HG03103 (cell line): ENCODE measurements at regions not wholly inside any gene's neighbourhood (a gene's known extent, or its start where the extent isn't known, plus 50 kb on each side); places are given as distances from the start of the nearest gene placed in this dataset.

Source experiments
- ATAC-seq: cut with Tn5 transposase; IDR thresholded peaks from one replicate; pipeline ENCODE4 v1.9.1; 2021; ENCODE audit warnings: low read depth; ENCODE audit not compliant: unreplicated experiment

DNA sequence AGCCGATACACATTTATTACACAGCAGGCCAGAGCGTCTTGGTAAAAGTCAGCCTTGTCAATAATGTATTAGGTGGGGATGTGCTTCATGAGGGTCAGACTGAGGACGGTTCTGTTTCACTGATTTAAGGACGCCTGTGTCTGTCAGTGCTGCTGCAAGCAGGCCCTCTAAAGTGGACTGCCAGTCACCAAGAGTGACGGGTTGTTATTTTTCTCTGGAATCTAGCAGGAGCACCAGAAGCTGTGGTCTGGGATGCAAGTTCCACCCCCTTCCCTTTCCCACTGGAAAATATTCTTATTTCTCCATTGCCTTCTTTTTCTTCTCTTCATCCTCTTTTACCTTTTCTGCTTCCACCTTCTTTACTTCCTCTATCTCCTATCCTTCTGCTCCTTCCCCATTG is 191.2 kb upstream of the NCAM1 start:
- ATAC-seq, result no peak

DNA sequence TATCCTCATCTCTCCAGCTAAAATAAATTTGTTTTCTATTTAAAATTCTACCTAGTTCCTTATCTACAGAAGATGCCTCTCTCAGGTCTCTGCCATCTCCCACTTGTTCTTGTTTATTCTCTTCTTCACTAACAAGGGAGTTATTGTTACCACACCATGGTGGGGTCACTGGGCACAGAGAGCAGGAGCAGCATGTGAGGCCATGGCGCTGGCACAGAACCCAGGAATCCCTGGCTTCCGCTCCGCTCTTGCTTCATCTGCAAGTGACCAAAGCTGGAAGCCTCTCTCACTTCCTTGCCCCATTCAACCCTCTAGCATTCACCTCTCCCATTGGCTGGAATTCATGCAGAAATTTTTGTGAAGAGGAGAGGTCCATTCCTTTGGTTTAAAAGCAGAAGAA is 190.7 kb upstream of the NCAM1 start:
- no peak for ATAC-seq

DNA sequence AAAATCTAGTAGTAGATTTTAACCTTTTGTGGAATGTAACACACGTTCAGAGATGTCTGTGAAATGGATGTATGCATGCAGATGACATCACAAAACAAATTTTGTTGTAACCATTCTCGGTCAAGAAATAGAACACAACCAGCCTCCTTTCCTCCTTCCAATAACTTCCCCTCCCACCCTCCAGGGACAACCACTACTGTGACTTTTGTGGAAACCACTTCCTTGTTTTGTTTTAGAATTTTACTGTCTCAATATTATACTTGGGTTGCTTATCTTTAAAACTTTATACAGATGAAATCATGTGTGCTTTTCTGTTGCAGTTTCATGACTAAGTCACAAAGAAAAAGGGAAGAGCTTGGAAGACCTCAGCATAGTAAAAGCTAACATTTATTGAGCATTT is 189.4 kb upstream of the NCAM1 start:
- ATAC-seq, result no peak

DNA sequence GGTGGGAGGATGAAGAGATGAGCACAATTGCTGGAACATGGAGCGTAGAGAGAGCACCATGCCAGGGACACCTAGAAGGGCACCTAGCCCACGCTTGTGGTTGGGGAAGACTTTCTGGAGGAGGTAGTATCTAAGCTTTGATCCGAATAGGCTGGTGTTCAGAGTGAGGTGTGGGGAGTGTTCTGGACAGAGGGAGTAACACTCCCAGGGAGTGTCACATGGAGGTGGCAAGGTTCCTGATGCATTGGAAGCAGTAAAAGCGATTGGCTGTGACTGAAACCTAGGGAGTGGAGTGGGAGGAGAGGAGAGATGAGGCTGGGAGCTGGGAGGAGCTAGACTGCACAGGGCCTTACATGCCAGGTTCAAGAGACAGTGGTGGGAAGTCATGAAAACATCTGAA is 188.0 kb upstream of the NCAM1 start:
- ATAC-seq, result no peak

DNA sequence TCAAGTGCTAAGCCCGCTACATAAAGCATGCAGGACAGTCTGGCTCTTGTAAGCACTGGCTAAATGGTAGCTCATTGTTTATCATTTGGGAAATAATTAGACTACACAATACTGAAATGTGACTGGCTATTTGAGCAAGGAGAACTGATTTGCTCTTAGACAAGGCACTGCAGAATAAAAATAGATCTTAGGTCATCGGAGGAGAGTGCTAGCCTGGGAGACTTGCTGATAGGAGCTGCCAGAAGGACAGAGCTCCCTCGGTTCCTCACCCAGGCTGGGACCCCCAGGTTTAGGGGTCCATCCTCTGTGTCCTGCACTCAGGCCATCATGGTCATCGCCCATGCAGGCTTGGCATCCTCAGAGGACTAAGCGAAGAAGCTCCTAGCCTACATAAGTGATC is 184.4 kb upstream of the NCAM1 start:
- no peak for ATAC-seq

DNA sequence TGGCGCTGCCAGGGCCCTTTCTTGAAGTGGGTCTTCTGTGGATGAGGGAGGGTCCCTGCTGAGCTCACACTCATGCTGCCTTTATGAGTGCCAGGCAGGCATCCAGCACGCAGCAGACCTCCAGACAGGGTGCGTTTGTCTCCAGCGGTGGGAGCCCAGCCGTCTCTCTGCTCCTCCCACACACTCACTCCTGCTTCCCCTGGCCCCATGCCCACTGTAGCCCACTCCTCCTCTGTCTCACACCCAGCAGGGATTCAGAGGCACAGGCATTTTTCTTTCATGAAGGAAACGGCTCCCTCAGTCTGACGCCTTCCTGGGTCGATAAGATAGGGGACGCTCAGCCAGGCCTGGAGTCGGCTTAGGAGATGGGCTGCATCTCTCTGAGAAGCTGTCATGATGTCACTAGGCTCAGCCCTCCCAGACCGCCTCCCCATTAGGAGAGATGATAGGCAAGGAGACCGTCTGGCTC is 183.9 kb upstream of the NCAM1 start:
- ATAC-seq, result no peak

DNA sequence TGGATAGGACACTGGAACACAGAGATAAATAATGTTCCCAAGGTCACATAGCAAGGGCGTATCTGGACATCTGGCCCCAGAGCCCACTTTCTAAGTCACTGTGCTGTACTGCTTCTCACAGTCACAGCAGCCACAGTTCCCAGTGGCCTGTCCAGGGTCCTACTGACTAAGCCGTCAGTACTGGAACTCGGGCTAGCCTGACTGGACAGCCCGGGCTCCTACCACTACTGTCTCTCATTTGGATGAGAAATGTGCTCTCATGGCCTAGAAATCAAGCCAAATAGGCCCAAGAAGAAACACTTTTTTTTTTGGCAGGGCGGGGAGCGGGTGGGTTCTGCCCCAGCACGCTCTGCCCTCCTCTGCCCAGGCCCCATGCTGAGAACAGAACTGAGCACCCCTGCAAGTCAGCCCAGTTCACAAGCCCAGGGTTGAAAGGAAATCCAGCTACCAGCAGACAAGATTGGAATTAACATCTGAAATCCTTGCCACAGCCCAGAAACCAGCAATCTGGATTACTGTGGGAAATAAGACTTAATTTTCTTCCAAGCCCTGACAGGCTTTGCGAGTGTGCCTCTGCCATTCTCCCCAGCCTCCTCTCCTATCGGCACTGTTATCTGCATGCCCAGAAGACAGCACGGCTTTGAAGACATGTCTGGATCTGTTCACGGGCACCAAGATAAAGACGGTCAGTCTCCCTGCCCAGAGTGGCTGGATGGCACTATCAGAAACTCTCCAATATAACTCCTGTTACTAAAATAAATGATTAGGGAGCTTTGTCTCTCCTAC is 182.9 kb upstream of the NCAM1 start:
- ATAC-seq, result no peak

DNA sequence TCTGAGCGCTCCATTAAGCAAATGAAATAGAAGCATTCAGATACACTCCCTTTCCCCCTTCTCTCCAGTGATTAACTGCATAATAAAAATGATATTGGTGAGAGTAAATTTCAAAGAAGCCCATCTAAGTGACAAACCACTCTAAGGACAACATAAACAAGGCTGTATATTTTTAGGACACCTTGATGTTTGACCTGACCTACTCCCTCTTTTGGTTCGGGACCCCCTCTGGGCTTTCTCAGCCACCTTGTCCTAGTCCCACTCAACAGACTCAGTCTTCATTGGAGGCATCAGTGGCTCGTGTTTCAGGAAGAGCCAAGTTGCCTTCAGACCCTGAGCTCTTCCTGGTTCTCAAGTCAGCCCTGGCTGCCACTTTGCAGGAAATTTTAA is 182.3 kb upstream of the NCAM1 start:
- no peak for ATAC-seq

DNA sequence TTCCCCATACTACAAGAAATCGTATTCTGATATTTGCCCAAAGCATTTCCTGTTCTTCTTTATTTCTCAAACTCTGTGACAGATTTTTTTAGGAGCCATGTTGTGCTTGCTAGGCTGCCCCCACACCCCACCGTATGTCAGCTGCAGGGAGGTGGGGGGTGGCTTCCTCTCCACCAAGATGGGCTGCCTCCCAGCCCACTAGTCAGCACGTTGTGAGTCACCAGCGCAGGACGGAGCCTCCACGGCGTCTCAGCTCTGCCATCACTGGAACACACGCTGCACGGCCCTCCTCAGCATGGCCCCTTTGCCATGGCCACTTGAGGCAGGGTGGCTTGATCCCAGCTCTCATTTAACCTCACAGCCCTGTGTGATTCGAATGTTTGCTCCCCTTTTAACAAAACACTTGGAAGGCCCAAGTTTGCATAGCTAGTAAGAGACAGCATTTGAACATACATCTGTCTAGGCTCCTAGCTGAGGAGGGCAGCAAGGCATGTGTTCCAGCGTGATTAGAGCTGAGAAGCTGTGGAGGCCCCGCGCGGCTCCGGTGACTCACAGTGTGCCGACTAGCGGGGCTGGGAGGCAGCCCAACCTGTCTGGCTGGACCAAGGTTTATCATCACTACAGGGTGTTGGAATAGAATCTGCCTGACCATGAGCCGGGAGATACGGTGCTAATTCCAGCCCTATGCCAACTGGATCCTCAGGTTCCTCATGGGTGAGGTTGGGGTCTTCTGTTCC is 180.7 kb upstream of the NCAM1 start:
- ATAC-seq, result no peak

DNA sequence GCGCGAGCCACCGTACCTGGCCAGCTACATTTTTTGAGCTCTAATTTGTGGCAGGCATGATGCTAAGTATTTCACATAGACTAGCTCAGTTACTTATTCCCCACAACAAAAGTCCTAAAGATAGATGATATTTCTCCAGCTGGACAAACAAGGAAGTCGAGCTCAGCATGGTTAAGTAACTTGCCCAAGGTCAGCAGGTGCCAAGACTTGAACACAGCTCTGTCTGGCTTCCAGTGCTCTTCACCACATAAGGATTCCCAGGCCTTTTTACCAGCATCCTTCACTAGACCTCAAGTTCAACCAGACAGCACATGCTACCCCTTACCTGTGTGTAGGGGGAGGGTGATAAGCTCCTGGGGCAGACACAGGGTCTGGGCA is 177.3 kb upstream of the NCAM1 start:
- ATAC-seq, result no peak

DNA sequence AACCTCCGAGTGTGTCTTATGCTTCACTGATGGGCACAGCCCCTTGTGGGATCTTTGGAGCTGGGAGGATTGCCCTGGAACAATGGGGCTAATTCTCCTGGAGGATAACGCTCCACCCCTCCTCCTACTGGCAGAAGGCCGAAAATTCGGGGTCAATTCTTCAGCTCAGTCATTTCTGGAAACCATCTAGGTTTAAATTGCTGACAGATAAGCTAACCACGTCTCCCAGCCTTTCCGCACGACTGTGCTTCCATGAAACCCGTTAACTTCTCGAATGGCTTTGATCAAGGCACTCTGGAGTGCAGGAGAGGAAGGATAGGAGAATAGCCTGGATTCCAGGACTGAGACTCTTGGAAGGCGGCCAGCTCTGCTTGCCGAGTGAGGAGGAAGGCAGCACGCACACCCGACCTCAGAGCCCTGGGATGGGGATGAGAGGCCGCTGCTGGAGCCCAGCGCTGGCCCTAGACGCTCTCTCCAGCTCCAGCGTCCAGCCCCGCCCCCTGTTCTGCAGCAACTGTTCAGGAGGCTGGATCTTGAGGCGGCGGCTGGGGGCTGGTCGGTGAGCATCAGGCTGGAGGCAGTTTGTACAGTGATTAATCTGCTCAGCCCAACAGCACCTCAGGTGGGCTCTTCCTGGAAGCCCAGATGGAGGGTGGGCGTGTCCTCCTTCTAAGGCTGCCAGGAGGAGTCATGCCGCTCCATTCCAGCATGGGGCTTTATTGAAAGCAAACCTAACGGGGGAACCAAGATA is 176.7 kb upstream of the NCAM1 start:
- ATAC-seq, result no peak

DNA sequence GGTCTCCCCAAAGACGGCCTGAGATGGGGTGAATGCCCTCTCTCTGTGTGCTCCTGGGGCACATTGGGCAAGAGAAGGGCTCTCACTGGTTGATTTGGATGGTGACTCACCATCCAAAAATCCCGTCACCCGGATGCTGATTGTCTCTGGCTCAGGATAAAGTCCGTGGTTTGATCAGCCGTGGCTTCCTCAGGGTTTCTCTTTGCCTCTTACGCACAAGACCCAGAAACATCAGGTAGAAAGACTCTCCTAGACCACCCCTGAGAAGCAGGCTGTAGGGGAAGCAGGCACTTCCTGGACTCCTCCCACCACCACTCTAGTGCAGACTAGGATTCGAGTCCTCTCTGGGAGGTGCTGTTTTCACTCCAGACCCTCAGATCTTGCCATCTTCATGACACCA is 176.1 kb upstream of the NCAM1 start:
- ATAC-seq, result no peak

DNA sequence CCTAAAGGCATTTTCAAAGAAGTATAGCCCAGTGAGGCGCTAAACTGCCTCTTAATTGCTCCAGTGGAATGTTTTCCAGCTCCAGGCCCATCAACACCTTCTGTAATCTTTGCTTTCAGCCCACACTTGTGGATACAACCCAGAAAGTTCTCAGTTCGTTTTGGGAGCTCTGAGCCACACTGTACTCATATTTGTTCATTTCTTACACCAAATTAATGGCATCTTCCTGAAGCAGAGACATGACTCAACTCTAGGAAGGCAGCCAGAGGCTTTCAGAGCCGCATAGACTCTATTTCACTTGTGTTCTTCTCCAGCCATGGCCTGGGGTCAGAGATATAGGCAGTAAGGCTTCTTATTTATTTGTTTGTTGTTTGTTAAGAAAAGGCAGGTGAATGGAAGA is 175.5 kb upstream of the NCAM1 start:
- ATAC-seq, result no peak

DNA sequence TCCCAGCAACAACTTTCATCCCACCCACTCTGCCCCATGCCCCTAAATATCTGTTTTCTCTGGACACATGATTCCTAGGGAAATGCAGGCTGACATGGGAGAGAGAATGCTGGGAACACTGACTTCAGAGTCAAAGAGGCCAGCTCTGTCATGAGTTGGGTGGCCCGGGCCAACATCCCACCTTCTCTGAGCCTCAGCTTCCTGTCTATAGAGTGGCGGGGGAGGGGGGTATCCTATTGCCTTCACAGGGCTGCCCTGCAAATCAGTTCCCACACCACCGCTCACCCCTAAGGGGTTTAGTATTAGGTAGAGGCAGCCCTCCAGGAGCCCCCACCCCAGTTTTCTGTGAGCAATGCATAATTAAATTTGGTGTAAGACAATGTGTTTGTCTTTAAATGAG is 175.0 kb upstream of the NCAM1 start:
- no peak for ATAC-seq

DNA sequence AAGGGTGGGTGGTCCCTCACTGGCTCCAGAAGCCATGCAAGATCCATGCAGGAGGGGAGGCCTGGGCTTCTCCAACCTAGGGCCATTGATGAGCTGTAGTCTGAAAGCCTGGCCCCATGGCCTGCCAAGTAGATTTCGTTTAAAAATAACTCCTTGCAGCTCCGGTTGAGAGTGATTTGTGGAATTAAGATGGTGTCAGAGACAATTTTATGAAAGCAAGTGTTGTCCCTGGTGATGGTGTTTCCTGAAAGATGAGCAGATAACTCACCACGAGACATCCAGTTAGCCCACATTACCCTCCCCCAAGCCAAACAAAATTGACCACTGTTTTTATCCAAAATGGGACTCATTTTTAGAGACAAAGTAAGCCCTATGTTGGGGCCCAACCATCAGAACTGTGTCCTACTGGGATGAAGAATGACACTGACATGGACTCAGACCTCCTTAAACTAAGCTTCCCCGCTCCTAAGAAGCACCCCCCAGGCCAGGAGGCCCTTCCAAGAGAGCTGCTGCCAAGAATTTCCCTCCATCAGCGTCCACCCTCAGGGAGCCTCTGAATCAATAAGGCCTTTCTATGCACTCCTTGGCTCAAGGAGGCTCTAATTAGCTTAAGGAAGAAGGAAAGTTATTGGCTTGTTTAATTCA is 174.2 kb upstream of the NCAM1 start:
- no peak for ATAC-seq

DNA sequence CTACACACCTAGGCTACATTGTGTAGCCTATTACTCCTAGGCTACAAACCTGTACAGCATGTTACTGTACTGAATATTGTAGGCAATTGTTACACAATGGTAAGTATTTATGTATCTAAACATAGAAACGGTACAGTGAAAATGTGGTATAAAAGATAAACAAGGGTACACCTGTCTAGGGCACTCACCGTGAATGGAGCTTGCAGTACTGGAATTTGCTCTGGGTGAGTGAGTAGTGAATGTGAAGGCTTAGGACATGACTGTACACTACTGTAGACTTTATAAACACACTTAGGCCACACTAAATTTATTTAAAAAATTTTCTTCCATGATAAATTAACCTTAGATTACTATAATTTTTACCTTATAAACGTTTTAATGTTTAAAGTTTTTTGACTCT is 171.7 kb upstream of the NCAM1 start:
- ATAC-seq, result no peak

DNA sequence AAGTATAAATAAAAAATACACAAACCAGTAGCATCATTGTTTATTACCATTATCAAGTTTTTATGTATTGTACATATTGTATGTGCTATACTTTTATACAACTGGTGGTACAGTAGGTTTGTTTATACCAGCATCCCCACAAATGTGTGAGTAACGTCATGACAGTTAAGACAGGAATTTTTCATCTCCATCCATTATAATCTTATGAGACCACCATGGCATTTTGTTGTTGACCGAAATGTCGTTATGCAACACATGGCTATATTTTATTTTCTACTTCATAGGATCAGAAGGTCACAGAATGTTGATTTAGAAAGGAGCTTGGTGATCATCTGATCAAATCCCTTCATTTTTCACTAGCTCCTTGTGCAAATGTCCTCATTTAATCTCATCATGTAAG is 170.9 kb upstream of the NCAM1 start:
- ATAC-seq, result no peak

DNA sequence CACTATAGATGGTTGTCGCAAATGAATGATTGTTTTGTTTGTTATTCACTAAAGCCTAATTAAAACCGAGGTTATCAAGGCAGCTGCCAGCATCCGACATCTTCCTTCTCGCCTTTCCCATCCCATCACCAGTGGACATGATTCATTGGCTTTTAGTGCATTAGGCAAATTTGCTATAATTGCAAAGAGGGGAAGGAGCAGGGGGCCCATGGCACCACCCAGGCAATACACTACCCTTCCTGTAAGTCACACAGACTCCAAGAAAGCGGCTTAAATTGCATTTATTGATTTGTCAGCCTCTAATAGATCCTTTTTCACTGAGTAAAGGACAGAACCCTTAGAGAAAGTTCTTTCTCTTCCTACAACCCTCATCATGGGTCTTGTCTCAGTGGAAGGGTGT is 169.2 kb upstream of the NCAM1 start:
- ATAC-seq, result no peak

DNA sequence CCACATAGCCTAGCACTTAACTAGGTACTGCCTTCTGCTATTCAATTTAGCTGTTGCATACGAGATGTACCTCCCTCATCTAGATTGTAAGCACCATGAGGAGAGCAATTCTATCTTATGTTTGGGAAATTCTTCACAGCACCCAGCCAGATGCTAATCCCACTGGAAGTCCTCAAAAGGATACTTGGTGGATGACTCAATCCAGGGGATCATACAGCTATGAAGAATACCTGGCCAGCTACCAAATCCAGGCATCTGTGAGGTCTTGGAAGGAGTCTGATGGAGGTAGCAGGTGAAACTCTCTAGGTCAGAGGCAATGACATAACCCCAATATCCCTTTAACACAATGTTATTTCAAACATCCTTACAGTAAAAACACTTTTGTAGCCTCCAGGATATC is 167.8 kb upstream of the NCAM1 start:
- ATAC-seq, result no peak

DNA sequence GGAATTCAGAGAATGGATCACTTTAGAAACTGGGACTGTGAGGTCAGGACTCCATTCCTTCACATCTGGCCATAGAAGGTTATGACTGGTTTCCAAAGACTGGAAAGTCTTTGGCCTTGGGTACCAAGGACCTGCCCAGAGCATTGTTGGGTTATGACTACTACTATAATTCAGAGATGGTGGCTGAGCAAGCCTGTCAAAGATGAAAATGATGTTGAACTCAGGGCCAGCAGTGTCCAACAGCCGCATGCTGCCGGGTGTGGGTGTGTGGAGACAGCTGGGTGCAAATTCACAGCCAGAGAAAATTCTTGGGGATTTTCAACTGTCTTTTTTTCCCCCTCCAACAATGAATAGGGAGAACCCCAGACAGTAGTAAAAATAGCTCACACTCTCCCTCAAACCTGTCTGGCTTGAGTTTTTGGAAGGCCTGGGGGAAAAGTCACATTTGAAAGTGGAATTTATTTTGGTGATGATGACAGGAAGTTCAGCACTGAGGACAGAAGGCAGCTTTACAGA is 166.8 kb upstream of the NCAM1 start:
- no peak for ATAC-seq
